H9 (cell line): ENCODE measurements at regions not wholly inside any gene's neighbourhood (a gene's known extent, or its start where the extent isn't known, plus 50 kb on each side); places are given as distances from the start of the nearest gene placed in this dataset.

Source experiments
- DNase-seq: peaks from one replicate; pipeline ENCODE4 v3.0.0-alpha.2; 2017
- H2AFZ ChIP-seq: one replicate; pipeline ENCODE4 v1.6.1; 2013; ENCODE audit warnings: mild to moderate bottlenecking, low read length, control low read depth, moderate library complexity
- H2AK5ac ChIP-seq: 2 replicates; pipeline ENCODE4 v1.6.1; 2013; ENCODE audit warnings: low read length, control low read depth, mixed read lengths; ENCODE audit not compliant: insufficient read length
- H2BK120ac ChIP-seq: one replicate; pipeline ENCODE4 v1.6.1; 2013; ENCODE audit warnings: low read depth, mild to moderate bottlenecking, low read length, control low read depth, inconsistent platforms; ENCODE audit not compliant: poor library complexity, severe bottlenecking
- H2BK12ac ChIP-seq: 2 replicates; pipeline ENCODE4 v1.6.1; 2013; ENCODE audit warnings: low read length, control low read depth, mixed read lengths, low read depth; ENCODE audit not compliant: insufficient read length
- H2BK15ac ChIP-seq: 2 replicates; pipeline ENCODE4 v1.6.1; 2013; ENCODE audit warnings: low read depth, low read length, control low read depth
- H2BK20ac ChIP-seq: one replicate; pipeline ENCODE4 v1.6.1; 2013; ENCODE audit warnings: low read depth, mild to moderate bottlenecking, low read length, control low read depth, inconsistent platforms; ENCODE audit not compliant: poor library complexity, severe bottlenecking
- H2BK5ac ChIP-seq: 2 replicates; pipeline ENCODE4 v1.6.1; 2013; ENCODE audit warnings: low read length, control low read depth, mixed read lengths; ENCODE audit not compliant: insufficient read length
- H3K14ac ChIP-seq: 2 replicates; pipeline ENCODE4 v1.6.1; 2013; ENCODE audit warnings: low read length, control low read depth; ENCODE audit not compliant: insufficient read depth
- H3K18ac ChIP-seq: 2 replicates; pipeline ENCODE4 v1.6.1; 2013; ENCODE audit warnings: low read depth, mild to moderate bottlenecking, mixed read lengths, low read length, control low read depth; ENCODE audit not compliant: insufficient read length
- H3K23ac ChIP-seq: 2 replicates; pipeline ENCODE4 v1.6.1; 2013; ENCODE audit warnings: low read length, control low read depth, mixed read lengths, low read depth; ENCODE audit not compliant: insufficient read length
- H3K23me2 ChIP-seq: 2 replicates; pipeline ENCODE4 v1.6.1; 2013; ENCODE audit warnings: low read depth, mild to moderate bottlenecking, mixed read lengths, low read length, control low read depth; ENCODE audit not compliant: insufficient read length, poor library complexity, severe bottlenecking
- H3K27ac ChIP-seq: 2 replicates; pipeline ENCODE4 v1.5.1; 2013; ENCODE audit warnings: low read length, control low read depth, mixed read lengths, low read depth; ENCODE audit not compliant: insufficient read length
- H3K27me3 ChIP-seq: 2 replicates; pipeline ENCODE4 v1.6.1; 2013; ENCODE audit warnings: low read length, control low read depth, inconsistent platforms; ENCODE audit not compliant: insufficient read depth
- H3K4ac ChIP-seq: 2 replicates; pipeline ENCODE4 v1.6.1; 2013; ENCODE audit warnings: low read depth, mild to moderate bottlenecking, control low read depth, inconsistent platforms, low read length, moderate library complexity
- H3K4me1 ChIP-seq: 2 replicates; pipeline ENCODE4 v1.6.1; 2013; ENCODE audit warnings: low read length, control low read depth, inconsistent platforms; ENCODE audit not compliant: insufficient read depth
- H3K4me2 ChIP-seq: 2 replicates; pipeline ENCODE4 v1.6.1; 2013; ENCODE audit warnings: low read length, control low read depth, mixed read lengths; ENCODE audit not compliant: insufficient read length, insufficient read depth
- H3K56ac ChIP-seq: 2 replicates; pipeline ENCODE4 v1.6.1; 2013; ENCODE audit warnings: low read depth, mild to moderate bottlenecking, mixed read lengths, low read length, control low read depth; ENCODE audit not compliant: insufficient read length
- H3K79me1 ChIP-seq: 2 replicates; pipeline ENCODE4 v1.6.1; 2013; ENCODE audit warnings: low read depth, mild to moderate bottlenecking, moderate library complexity, low read length, control low read depth, inconsistent platforms; ENCODE audit not compliant: insufficient read depth, poor library complexity, severe bottlenecking
- H3K79me2 ChIP-seq: 2 replicates; pipeline ENCODE4 v1.6.1; 2013; ENCODE audit warnings: low read length, control low read depth, inconsistent platforms; ENCODE audit not compliant: insufficient read depth
- H3K9ac ChIP-seq: 2 replicates; pipeline ENCODE4 v1.6.1; 2013; ENCODE audit warnings: low read length, control low read depth, mixed read lengths; ENCODE audit not compliant: insufficient read length; ENCODE audit errors: extremely low read depth
- H3K9me3 ChIP-seq: one replicate; pipeline ENCODE4 v1.6.1; 2013; ENCODE audit warnings: low read depth, low read length, inconsistent platforms; ENCODE audit not compliant: control insufficient read depth
- H3T11ph ChIP-seq: one replicate; pipeline ENCODE4 v1.6.1; 2013; ENCODE audit warnings: mild to moderate bottlenecking, low read length, control low read depth, inconsistent platforms
- H4K20me1 ChIP-seq: one replicate; pipeline ENCODE4 v1.6.1; 2013; ENCODE audit not compliant: control insufficient read depth, insufficient read length, insufficient read depth
- H4K5ac ChIP-seq: 2 replicates; pipeline ENCODE4 v1.6.1; 2013; ENCODE audit warnings: low read depth, mild to moderate bottlenecking, mixed read lengths, low read length, control low read depth; ENCODE audit not compliant: insufficient read length
- H4K8ac ChIP-seq: replicated peaks from 2 replicates; pipeline ENCODE4 v1.6.1; 2013; ENCODE audit warnings: low read length, control low read depth, mixed read lengths, low read depth; ENCODE audit not compliant: insufficient read length
- H4K91ac ChIP-seq: 2 replicates; pipeline ENCODE4 v1.6.1; 2013; ENCODE audit warnings: low read depth, mild to moderate bottlenecking, moderate library complexity, mixed read lengths, low read length, control low read depth; ENCODE audit not compliant: insufficient read length
- H3K27ac Mint-ChIP-seq, 3 experiments: 2 replicates in 2 of 3; 3 replicates in 1 of 3; pipeline ENCODE4 v1.8.0; 2020 to 2021; ENCODE audit warnings: mixed read lengths in 3 of 3, mild to moderate bottlenecking in 1 of 3, moderate library complexity in 1 of 3
- H3K27me3 Mint-ChIP-seq: 2 replicates; pipeline ENCODE4 v1.8.0; 2021; ENCODE audit warnings: low read depth, mild to moderate bottlenecking, moderate library complexity, mixed read lengths
- H3K36me3 Mint-ChIP-seq, 3 experiments: 2 replicates in 2 of 3; 3 replicates in 1 of 3; pipeline ENCODE4 v1.8.0; 2020 to 2021; ENCODE audit warnings: low read depth in 3 of 3, mixed read lengths in 3 of 3; ENCODE audit not compliant: insufficient read depth in 1 of 3
- H3K4me1 Mint-ChIP-seq, 2 experiments: 2 replicates each; pipeline ENCODE4 v1.8.0; 2020; ENCODE audit warnings: mixed read lengths in 2 of 2
- H3K4me3 Mint-ChIP-seq, 2 experiments: 2 replicates in 1 of 2; 3 replicates in 1 of 2; pipeline ENCODE4 v1.8.0; 2020 to 2021; ENCODE audit warnings: mild to moderate bottlenecking in 2 of 2, mixed read lengths in 2 of 2, moderate library complexity in 1 of 2
- H3K9me3 Mint-ChIP-seq, 2 experiments: 2 replicates in 1 of 2; 3 replicates in 1 of 2; pipeline ENCODE4 v1.8.0; 2020; ENCODE audit warnings: mild to moderate bottlenecking in 2 of 2, mixed read lengths in 2 of 2, moderate library complexity in 1 of 2
- WGBS: extraction: QIAGEN DNeasy Blood & Tissue Kit; methylation state at CpG from one replicate; pipeline ENCODE4 v1.1.7; 2013; ENCODE audit warnings: missing lambda C conversion rate, low lambda C conversion rate, mixed read lengths; ENCODE audit not compliant: insufficient read length; ENCODE audit errors: extremely low coverage; 5-methylcytosine and 5-hydroxymethylcytosine counted together
- TF ChIP-seq, protein P1 (sequence below): fragments of 200-600 bp; sonication (generic); conservative IDR thresholded peaks from 3 replicates; pipeline ENCODE4 v1.8.0; 2021; ENCODE audit warnings: antibody characterized with exemption, mild to moderate bottlenecking

DNA sequence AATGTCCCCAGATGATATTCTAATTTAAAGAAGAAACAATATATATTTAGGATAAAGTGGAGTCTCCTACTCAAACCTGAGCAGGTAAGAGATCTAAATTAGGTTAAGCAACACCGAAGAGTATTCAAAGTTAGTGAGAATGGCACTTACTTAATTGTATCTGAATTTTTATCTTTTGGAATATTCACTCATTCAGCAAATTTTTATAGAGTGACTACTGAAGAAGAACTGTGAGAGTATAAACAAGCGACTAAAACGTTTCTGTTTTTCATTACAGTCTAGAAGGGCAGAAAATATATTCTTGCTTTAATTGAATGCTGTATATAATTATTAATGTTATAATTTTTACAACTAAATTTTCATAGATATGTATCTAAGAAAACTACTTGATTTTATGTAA, 567.7 kb upstream of the TBL1XR1 start:
- no peaks in the 10 kb centered on the region for H3K9me3 ChIP-seq
- H3K27me3 ChIP-seq: no peaks in the 10 kb centered on the region
- H2BK12ac ChIP-seq: no peak overlapping the region
- no peak overlapping the region for H2AFZ ChIP-seq
- H3K4me2 ChIP-seq: no peak overlapping the region
- H3K4me1 ChIP-seq: no peaks in the 10 kb centered on the region
- H4K91ac ChIP-seq: no peak overlapping the region
- WGBS: no CpG with 5 or more reads among the region's 3 CpGs
- Mint-ChIP-seq H3K4me1 (no peaks in the 10 kb centered on the region), H3K9me3 (peaks cover 16 to 18% of the 10 kb centered on the region in 2 experiments), H3K4me3 (no peak overlapping the region), H3K27ac (no peak overlapping the region), H3K27me3 (no peaks in the 10 kb centered on the region), H3K36me3 (peaks cover 2 to 17% (median 6%) of the 10 kb centered on the region in 3 experiments)
- no peak overlapping the region for H2BK15ac ChIP-seq
- no peak overlapping the region for H3K14ac ChIP-seq
- H3K4ac ChIP-seq: no peak overlapping the region
- H3K23me2 ChIP-seq: no peaks in the 10 kb centered on the region
- H4K5ac ChIP-seq: no peak overlapping the region
- no peak overlapping the region for H2BK20ac ChIP-seq
- H3K27ac ChIP-seq: no peak overlapping the region
- no peaks in the 10 kb centered on the region for H4K20me1 ChIP-seq
- no peaks in the 10 kb centered on the region for H3K79me1 ChIP-seq
- H4K8ac ChIP-seq: no peak overlapping the region
- H3K56ac ChIP-seq: no peak overlapping the region
- no peak overlapping the region for H2AK5ac ChIP-seq
- H3K9ac ChIP-seq: no peak overlapping the region
- no peak overlapping the region for H2BK5ac ChIP-seq
- TF ChIP-seq, protein P1, sequence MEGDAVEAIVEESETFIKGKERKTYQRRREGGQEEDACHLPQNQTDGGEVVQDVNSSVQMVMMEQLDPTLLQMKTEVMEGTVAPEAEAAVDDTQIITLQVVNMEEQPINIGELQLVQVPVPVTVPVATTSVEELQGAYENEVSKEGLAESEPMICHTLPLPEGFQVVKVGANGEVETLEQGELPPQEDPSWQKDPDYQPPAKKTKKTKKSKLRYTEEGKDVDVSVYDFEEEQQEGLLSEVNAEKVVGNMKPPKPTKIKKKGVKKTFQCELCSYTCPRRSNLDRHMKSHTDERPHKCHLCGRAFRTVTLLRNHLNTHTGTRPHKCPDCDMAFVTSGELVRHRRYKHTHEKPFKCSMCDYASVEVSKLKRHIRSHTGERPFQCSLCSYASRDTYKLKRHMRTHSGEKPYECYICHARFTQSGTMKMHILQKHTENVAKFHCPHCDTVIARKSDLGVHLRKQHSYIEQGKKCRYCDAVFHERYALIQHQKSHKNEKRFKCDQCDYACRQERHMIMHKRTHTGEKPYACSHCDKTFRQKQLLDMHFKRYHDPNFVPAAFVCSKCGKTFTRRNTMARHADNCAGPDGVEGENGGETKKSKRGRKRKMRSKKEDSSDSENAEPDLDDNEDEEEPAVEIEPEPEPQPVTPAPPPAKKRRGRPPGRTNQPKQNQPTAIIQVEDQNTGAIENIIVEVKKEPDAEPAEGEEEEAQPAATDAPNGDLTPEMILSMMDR: no peak
- H3T11ph ChIP-seq: no peak overlapping the region
- no peaks in the 10 kb centered on the region for H3K79me2 ChIP-seq
- no peak for DNase-seq
- no peak overlapping the region for H3K23ac ChIP-seq
- H2BK120ac ChIP-seq: no peak overlapping the region
- H3K18ac ChIP-seq: no peak overlapping the region
